Thyroid gland (tissue), 4 donors: ENCODE measurements at regions not wholly inside any gene's neighbourhood (a gene's known extent, or its start where the extent isn't known, plus 50 kb on each side); places are given as distances from the start of the nearest gene placed in this dataset.

Experiments used
- POLR2A ChIP-seq, 2 donors: fragments of 450-650 bp; IDR thresholded peaks; one replicate each; pipeline ENCODE4 v1.6.1; 2017; ENCODE audit warnings: antibody characterized with exemption in 2 of 2, mild to moderate bottlenecking in 2 of 2, moderate library complexity in 1 of 2
- TF ChIP-seq, protein P1 (sequence below), 6 experiments: fragments of 200-600 bp in 3 of 6; fragments of 450-650 bp in 3 of 6; sonication (generic) in 3 of 6; IDR thresholded peaks; one replicate each; pipeline ENCODE4 v1.5.1; 2016 to 2019; ENCODE audit warnings: antibody characterized with exemption in 6 of 6, mild to moderate bottlenecking in 2 of 6, inconsistent platforms in 1 of 6, moderate library complexity in 1 of 6

DNA sequence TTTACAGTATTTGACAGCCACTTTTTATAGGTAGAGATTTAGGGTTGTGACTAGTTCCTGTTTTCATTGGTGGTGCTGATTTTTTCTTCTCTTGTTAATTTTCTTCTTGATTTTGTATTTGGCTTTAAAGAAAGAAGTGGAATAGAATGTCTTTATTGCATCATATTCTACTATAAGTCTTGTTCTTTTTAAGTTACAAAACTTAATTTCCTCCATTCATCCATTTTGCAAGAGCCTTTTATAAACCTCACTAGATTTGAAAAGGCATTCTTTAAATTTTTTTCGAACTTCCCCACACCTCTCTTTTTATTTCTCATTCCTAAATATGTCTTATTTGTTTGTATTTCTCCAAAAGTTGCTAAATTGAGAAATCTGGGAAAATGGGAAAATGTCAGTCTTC, 1368.6 kb upstream of the ADGRL4 start:
- TF ChIP-seq, protein P1, sequence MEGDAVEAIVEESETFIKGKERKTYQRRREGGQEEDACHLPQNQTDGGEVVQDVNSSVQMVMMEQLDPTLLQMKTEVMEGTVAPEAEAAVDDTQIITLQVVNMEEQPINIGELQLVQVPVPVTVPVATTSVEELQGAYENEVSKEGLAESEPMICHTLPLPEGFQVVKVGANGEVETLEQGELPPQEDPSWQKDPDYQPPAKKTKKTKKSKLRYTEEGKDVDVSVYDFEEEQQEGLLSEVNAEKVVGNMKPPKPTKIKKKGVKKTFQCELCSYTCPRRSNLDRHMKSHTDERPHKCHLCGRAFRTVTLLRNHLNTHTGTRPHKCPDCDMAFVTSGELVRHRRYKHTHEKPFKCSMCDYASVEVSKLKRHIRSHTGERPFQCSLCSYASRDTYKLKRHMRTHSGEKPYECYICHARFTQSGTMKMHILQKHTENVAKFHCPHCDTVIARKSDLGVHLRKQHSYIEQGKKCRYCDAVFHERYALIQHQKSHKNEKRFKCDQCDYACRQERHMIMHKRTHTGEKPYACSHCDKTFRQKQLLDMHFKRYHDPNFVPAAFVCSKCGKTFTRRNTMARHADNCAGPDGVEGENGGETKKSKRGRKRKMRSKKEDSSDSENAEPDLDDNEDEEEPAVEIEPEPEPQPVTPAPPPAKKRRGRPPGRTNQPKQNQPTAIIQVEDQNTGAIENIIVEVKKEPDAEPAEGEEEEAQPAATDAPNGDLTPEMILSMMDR (IDR thresholded peaks at IDR 0.05), result no peak
- no peak for TF ChIP-seq POLR2A (IDR thresholded peaks at IDR 0.05)
